IPS-15b (cell line): ENCODE measurements at regions not wholly inside any gene's neighbourhood (a gene's known extent, or its start where the extent isn't known, plus 50 kb on each side); places are given as distances from the start of the nearest gene placed in this dataset.
"Not testable (repeated sequence)": the region's sequence is repeated elsewhere in the genome, so short reads cannot be mapped to it uniquely, and the experiment has no call there.

Experiments used
- H3K27me3 ChIP-seq: one replicate; pipeline ENCODE4 v1.6.1; 2013; ENCODE audit warnings: low read length; ENCODE audit not compliant: control insufficient read depth, insufficient read depth
- H3K36me3 ChIP-seq: one replicate; pipeline ENCODE4 v1.6.1; 2013; ENCODE audit warnings: low read length; ENCODE audit not compliant: control insufficient read depth, insufficient read depth
- H3K4me1 ChIP-seq: one replicate; pipeline ENCODE4 v1.6.1; 2013; ENCODE audit warnings: mild to moderate bottlenecking, low read length; ENCODE audit not compliant: control insufficient read depth, insufficient read depth
- H3K4me3 ChIP-seq: one replicate; pipeline ENCODE4 v1.5.1; 2013; ENCODE audit warnings: low read depth, low read length
- H3K9ac ChIP-seq: one replicate; pipeline ENCODE4 v1.6.1; 2013; ENCODE audit warnings: low read depth, mild to moderate bottlenecking, low read length
- H3K9me3 ChIP-seq: one replicate; pipeline ENCODE4 v1.6.1; 2013; ENCODE audit warnings: mild to moderate bottlenecking, low read length; ENCODE audit not compliant: control insufficient read depth, insufficient read depth

DNA sequence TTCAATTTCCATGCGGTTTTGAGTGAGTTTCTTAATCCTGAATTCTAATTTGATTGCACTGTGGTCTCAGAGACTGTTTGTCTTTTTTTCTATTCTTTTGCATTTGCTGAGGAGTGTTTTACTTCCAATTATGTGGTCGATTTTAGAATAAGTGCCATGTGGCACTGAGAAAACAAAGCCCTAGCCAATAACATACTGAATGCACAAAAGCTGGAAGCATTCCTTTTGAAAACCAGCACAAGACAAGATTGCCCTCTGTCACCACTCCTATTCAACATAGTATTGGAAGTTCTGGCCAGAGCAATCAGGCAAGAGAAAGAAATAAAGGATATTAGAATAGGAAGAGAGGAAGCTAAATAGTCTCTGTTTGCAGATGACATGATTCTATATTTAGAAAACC is 66.7 kb upstream of the SLITRK5 start:
- not testable (repeated sequence) for H3K9ac ChIP-seq, H3K27me3 ChIP-seq, H3K4me1 ChIP-seq, H3K4me3 ChIP-seq, H3K9me3 ChIP-seq, H3K36me3 ChIP-seq

DNA sequence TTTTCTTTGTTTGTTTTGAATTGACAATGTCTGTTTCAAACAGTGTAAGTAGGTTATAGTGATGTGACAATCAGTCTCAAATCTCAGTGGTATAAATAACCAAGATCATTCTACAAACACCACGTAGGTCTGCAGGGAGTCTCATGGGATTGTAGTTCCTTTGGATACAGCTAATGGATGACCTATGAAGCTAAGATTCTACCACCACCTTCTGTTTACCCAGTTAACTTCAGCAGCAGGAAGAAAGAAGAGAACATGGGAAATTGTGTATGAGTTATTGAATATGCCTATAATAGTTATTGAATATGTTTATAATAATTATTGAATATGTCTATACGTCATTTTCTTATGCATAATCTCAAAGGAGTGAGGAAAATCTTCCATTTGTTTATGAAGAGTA is 63.9 kb upstream of the SLITRK5 start:
- Histone ChIP-seq H3K9me3 (no peaks in the 10 kb centered on the region), H3K4me1 (no peaks in the 10 kb centered on the region), H3K36me3 (no peaks in the 10 kb centered on the region), H3K4me3 (no peak overlapping the region), H3K27me3 (no peaks in the 10 kb centered on the region), H3K9ac (no peak overlapping the region)

DNA sequence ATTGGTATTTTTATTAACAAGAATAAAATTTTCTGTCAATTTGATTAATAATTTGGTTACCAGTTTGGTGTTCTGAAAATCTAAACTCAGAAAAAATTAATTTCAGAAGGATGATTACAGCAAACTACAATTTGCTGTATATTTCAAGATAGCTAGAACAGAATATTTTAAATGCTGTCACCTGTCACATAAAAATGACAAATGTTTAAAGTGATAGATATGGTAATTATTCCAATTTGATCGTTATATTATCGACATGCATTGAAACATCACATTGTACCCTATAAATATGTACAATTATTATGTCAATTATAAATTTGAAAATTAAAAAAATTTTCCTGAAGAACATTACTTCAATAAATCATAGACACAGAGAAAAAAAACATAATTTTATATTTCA is 56.9 kb upstream of the SLITRK5 start:
- Histone ChIP-seq H3K9me3 (no peaks in the 10 kb centered on the region), H3K36me3 (no peaks in the 10 kb centered on the region), H3K27me3 (no peaks in the 10 kb centered on the region), H3K9ac (no peak overlapping the region), H3K4me1 (no peaks in the 10 kb centered on the region), H3K4me3 (no peak overlapping the region)
